ENCODE measurements at regions not wholly inside any gene's neighbourhood (a gene's known extent, or its start where the extent isn't known, plus 50 kb on each side); places are given as distances from the start of the nearest gene placed in this dataset.

GRCh38 chr16:31780342-31780741, 93.3 kb upstream of the ZNF267 start:
- Histone ChIP-seq H4K20me1 (ENCODE audit: control insufficient read depth, insufficient read depth, low read length, poor library complexity, severe bottlenecking) (no peaks in the 10 kb centered on the region), H3K4me3 (ENCODE audit: control extremely low read depth in 1 of 5, extremely low read depth in 1 of 5, insufficient read depth in 1 of 5, low read depth in 2 of 5, low read length in 4 of 5) (no peak overlapping the region), H3K36me3 (replicated peaks in 1 of 2; ENCODE audit: control extremely low read depth in 1 of 2, control insufficient read depth in 1 of 2, extremely low read depth in 1 of 2, insufficient read depth in 2 of 2, low read length in 1 of 2) (no peaks in the 10 kb centered on the region), H3K27me3 (replicated peaks in 1 of 4; ENCODE audit: control extremely low read depth in 1 of 4, control insufficient read depth in 3 of 4, insufficient read depth in 4 of 4, low read length in 3 of 4) (no peaks in the 10 kb centered on the region), H3K4me1 (ENCODE audit: control insufficient read depth in 2 of 2, insufficient read depth in 2 of 2, low read length in 2 of 2) (no peaks in the 10 kb centered on the region), H3K79me2 (ENCODE audit: control insufficient read depth, insufficient read depth, low read length) (no peaks in the 10 kb centered on the region), H3K9me3 (ENCODE audit: control extremely low read depth in 1 of 3, control insufficient read depth in 2 of 3, insufficient read depth in 1 of 3, low read length in 2 of 3) (peaks cover 7 to 43% (median 24%) of the 10 kb centered on the region in 3 donors), H3K9ac (ENCODE audit: low read length) (no peak overlapping the region), H3K27ac (ENCODE audit: low read length in 2 of 2) (no peak overlapping the region), H3K4me2 (replicated peaks; ENCODE audit: low read depth, low read length, poor library complexity, severe bottlenecking) (no peak overlapping the region), H2AFZ (ENCODE audit: insufficient read depth, low read depth, low read length, poor library complexity, severe bottlenecking) (no peak overlapping the region)
- ATAC-seq (ENCODE audit: low read depth) = no peak
- POLR2A ChIA-PET = no interaction called here
- 100% methylated on average over 1 of the region's 1 CpG for WGBS (ENCODE audit: insufficient coverage)
- H3K4me1 Mint-ChIP-seq = no peaks in the 10 kb centered on the region
- no peak for DNase-seq
- no peak for TF ChIP-seq EZH2 (IDR thresholded peaks at IDR 0.05; ENCODE audit: borderline replicate concordance, insufficient read depth, low read depth, low read length, poor library complexity, severe bottlenecking)
- TF ChIP-seq CTCF (IDR thresholded peaks at IDR 0.05) = no peak
- no peaks in the 10 kb centered on the region for H3K27me3 Mint-ChIP-seq
- H3K4me3 Mint-ChIP-seq = no peak overlapping the region
- CTCF ChIA-PET = no interaction called here
- peaks cover 23% of the 10 kb centered on the region for H3K9me3 Mint-ChIP-seq (ENCODE audit: insufficient read depth)
- no peak overlapping the region for H3K27ac Mint-ChIP-seq
- intact Hi-C loops (cut with micrococcal nuclease) = no loop called here

- no CpG with 5 or more reads among the region's 2 CpGs for WGBS (ENCODE audit: insufficient coverage)
- Histone ChIP-seq H3K36me3 (replicated peaks in 1 of 2; ENCODE audit: control extremely low read depth in 1 of 2, control insufficient read depth in 1 of 2, extremely low read depth in 1 of 2, insufficient read depth in 2 of 2, low read length in 1 of 2) (no peaks in the 10 kb centered on the region), H3K4me1 (ENCODE audit: control insufficient read depth in 2 of 2, insufficient read depth in 2 of 2, low read length in 2 of 2) (no peaks in the 10 kb centered on the region), H3K9ac (ENCODE audit: low read length) (no peak overlapping the region), H4K20me1 (ENCODE audit: control insufficient read depth, insufficient read depth, low read length, poor library complexity, severe bottlenecking) (no peaks in the 10 kb centered on the region), H3K27ac (ENCODE audit: low read length in 2 of 2) (no peak overlapping the region), H3K4me2 (replicated peaks; ENCODE audit: low read depth, low read length, poor library complexity, severe bottlenecking) (no peak overlapping the region), H3K27me3 (replicated peaks in 1 of 4; ENCODE audit: control extremely low read depth in 1 of 4, control insufficient read depth in 3 of 4, insufficient read depth in 4 of 4, low read length in 3 of 4) (no peaks in the 10 kb centered on the region), H3K9me3 (ENCODE audit: control extremely low read depth in 1 of 3, control insufficient read depth in 2 of 3, insufficient read depth in 1 of 3, low read length in 2 of 3) (peaks cover 9 to 38% (median 23%) of the 10 kb centered on the region in 3 donors), H2AFZ (ENCODE audit: insufficient read depth, low read depth, low read length, poor library complexity, severe bottlenecking) (no peak overlapping the region), H3K4me3 (ENCODE audit: control extremely low read depth in 1 of 5, extremely low read depth in 1 of 5, insufficient read depth in 1 of 5, low read depth in 2 of 5, low read length in 4 of 5) (no peak overlapping the region), H3K79me2 (ENCODE audit: control insufficient read depth, insufficient read depth, low read length) (no peaks in the 10 kb centered on the region)
- Mint-ChIP-seq H3K4me1 (no peaks in the 10 kb centered on the region), H3K27me3 (no peaks in the 10 kb centered on the region), H3K9me3 (ENCODE audit: insufficient read depth) (peaks cover 23% of the 10 kb centered on the region), H3K4me3 (no peak overlapping the region), H3K27ac (no peak overlapping the region)
- ATAC-seq (ENCODE audit: low read depth) (no peak), DNase-seq (no peak)
- ChIA-PET POLR2A (no interaction called here), CTCF (no interaction called here)
- intact Hi-C loops (cut with micrococcal nuclease) = no loop called here
- TF ChIP-seq EZH2 (IDR thresholded peaks at IDR 0.05; ENCODE audit: borderline replicate concordance, insufficient read depth, low read depth, low read length, poor library complexity, severe bottlenecking) = no peak
- no peak for TF ChIP-seq CTCF (IDR thresholded peaks at IDR 0.05)
These were observed 88.5 kb upstream of the ZNF267 start for GRCh38 chr16:31785126-31785525.
